ENCODE measurements at regions not wholly inside any gene's neighbourhood (a gene's known extent, or its start where the extent isn't known, plus 50 kb on each side); places are given as distances from the start of the nearest gene placed in this dataset.
"Not testable (repeated sequence)": the region's sequence is repeated elsewhere in the genome, so short reads cannot be mapped to it uniquely, and the experiment has no call there.

DNA sequence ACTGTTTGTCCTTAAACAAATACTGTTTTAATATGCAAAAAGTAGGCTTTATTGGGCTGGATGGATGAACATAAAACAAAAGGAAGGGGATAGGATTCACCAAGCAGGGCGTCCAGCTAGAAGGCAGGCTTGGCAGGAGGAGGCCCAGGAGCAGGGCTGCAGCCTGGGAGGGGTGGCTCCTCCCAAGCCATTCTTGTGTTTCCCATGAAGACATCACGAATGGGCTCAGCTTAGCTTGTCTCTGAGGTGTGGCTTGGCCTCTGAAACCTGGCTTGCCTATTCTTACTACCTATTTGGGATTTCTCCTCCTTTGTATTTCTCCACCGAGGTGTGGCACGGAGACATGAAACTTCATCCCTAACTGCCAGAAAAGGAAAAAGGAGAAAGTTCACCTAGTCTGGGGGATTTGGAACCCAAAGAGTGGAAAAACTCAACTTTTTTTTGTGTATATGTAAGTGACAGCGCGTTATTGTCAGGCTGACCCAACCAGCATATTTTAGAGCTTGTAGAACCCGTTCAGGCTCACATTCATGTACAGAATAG, 481.9 kb upstream of the SPRED2 start:
- peak in 5 of 8 experiments; percentile 43 to 65 (median 61) for ATAC-seq (replicated peaks in 6 of 8)
- in situ Hi-C loops (cut with MboI; ENCODE audit: low pct_unique_long_range_greater_than_20kb in 2 of 9, low sequenced_read_pairs in 9 of 9, unreplicated experiment in 9 of 9): no loop called here
- 34 to 100% (median 75%) methylated on average over 1 to 7 of the region's 7 CpGs for WGBS, 10 experiments
- Histone ChIP-seq H3K27ac (no peak overlapping the region), H3K4me1 (replicated peaks in 1 of 2) (peaks cover 10 to 21% of the 10 kb centered on the region in 2 donors), H3K4me3 (no peak overlapping the region)

DNA sequence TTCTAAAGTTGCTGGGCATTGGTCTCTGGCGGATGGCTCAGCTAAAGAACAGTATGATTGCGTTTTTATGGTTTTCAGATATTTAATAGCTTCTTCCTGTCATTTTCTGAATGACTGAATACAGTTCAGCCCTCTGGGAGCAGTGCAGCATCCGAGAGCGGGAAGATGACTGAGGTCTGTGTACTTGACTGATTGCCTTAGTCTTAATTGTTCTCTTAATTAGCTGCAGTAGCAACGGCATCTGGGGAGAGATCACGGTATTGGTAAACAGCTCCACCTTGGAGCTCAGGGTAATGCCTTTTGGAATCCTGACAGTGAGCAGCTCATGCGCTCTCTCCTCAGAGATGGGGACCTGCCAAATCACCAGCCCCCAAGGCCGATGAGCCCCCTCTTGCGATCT, 481.4 kb upstream of the SPRED2 start:
- WGBS, 10 experiments: 33 to 100% (median 63%) methylated on average over 1 to 9 of the region's 9 CpGs
- ATAC-seq (replicated peaks in 6 of 8): peak in 5 of 8 experiments; percentile 69 to 93 (median 89)
- Histone ChIP-seq H3K27ac (no peak overlapping the region), H3K4me3 (no peak overlapping the region), H3K4me1 (replicated peaks in 1 of 2) (peaks cover 6 to 19% of the 10 kb centered on the region in 2 donors)
- in situ Hi-C loops (cut with MboI; ENCODE audit: low pct_unique_long_range_greater_than_20kb in 2 of 9, low sequenced_read_pairs in 9 of 9, unreplicated experiment in 9 of 9): no loop called here

DNA sequence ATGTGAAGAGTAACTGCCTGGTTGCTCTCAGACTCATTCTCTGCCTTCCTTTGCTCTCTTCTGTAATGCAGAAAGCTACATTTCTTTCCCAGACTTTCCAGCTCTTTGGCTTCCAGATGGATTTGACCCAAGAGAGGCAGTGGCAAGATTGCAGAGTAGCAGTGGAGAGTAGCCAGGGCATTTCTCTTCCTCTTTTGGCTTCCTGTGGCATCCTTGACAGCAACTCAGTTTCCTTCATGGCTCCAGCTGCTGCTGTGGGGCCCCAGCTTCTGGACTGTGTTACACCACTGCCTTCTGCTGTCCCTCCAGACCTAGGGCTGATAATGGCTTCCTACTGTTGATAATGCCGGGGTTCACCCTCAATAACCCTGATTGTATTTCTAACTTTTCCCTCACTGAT, 469.4 kb upstream of the SPRED2 start:
- in situ Hi-C loops (cut with MboI; ENCODE audit: low pct_unique_long_range_greater_than_20kb in 2 of 9, low sequenced_read_pairs in 9 of 9, unreplicated experiment in 9 of 9): no loop called here
- 0 to 100% (median 50%) methylated on average over 1 of the region's 1 CpG; no CpG with 5 or more reads in 6 of the 10 experiments for WGBS, 10 experiments
- H3K4me1 ChIP-seq (replicated peaks in 1 of 2): no peaks in the 10 kb centered on the region
- H3K4me3 ChIP-seq: no peak overlapping the region
- ATAC-seq (replicated peaks in 6 of 8): no peak
- no peak overlapping the region for H3K27ac ChIP-seq

DNA sequence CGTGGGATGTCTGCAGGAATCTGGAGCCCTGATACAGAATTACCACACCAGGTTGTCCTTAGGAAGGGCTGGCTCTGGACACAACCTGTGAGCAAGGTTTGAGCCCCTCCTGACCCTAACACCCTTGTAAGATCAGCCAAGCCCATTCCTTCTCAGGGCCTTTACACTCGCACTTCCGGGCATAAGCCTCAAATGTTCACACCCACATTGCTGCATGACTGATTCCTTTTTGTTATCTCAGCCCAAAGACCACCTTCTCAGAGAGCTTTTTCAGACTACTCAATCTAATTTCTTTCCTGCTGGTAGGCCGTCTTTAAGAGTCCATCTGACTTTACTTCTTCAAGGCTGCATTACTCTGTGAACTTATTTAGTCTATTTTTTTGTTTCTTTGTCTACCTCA, 464.0 kb upstream of the SPRED2 start:
- no peak for ATAC-seq (replicated peaks in 6 of 8)
- WGBS, 10 experiments: 20 to 91% (median 70%) methylated on average over 1 to 4 of the region's 4 CpGs; no CpG with 5 or more reads in 1 of the 10 experiments
- in situ Hi-C loops (cut with MboI; ENCODE audit: low pct_unique_long_range_greater_than_20kb in 2 of 9, low sequenced_read_pairs in 9 of 9, unreplicated experiment in 9 of 9): no loop called here
- H3K4me1 ChIP-seq (replicated peaks in 1 of 2): no peaks in the 10 kb centered on the region
- no peak overlapping the region for H3K4me3 ChIP-seq
- no peak overlapping the region for H3K27ac ChIP-seq

DNA sequence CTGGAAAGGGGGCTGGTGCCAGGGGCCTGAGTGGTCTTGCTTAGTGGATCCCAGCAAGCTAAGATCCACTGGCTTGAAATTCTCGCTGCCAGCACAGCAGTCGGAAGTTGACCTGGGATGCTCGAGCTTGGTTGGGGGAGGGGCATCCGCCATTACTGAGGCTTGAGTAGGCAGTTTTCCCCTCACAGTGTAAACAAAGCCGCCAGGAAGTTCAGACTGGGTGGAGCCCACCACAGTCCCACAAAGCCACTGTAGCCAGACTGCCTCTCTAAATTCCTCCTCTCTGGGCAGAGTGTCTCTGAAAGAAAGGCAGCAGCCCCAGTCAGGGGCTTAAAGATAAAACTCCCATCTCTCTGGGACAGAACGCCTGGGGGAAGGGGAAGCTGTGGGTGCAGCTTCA, 457.7 kb upstream of the SPRED2 start:
- in situ Hi-C loops (cut with MboI; ENCODE audit: low pct_unique_long_range_greater_than_20kb in 2 of 9, low sequenced_read_pairs in 9 of 9, unreplicated experiment in 9 of 9); H3K4me3 ChIP-seq; ATAC-seq (replicated peaks in 6 of 8); H3K4me1 ChIP-seq (replicated peaks in 1 of 2); H3K27ac ChIP-seq: not testable (repeated sequence)
- WGBS, 10 experiments: 17 to 93% (median 61%) methylated on average over 1 to 3 of the region's 6 CpGs; no CpG with 5 or more reads in 6 of the 10 experiments

DNA sequence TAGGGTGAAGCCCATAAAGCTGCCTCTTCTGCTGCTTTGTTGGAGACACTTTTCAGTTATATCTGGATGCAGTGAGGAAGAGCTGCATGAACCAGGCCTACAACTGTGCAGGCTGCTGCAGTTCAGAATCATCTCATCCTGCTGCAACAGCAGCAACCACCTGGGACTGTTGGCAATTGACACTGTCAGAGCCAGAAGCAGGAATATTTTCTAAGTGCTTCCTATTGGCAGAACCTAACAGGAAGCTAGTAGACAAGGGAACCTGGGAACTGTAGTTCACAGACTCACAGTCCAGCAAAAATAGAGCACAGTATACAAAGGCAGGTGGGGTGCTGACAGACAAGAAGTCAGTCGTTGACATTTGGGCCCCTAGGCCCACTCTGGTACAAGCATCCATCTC, 452.9 kb upstream of the SPRED2 start:
- WGBS, 10 experiments: 0 to 100% (median 28%) methylated on average over 1 of the region's 1 CpG; no CpG with 5 or more reads in 4 of the 10 experiments
- Histone ChIP-seq H3K4me3 (no peak overlapping the region), H3K27ac (no peak overlapping the region), H3K4me1 (replicated peaks in 1 of 2) (peaks cover 22 to 27% of the 10 kb centered on the region in 2 donors)
- peak in 5 of 8 experiments; percentile 47 to 76 (median 65) for ATAC-seq (replicated peaks in 6 of 8)
- in situ Hi-C loops (cut with MboI; ENCODE audit: low pct_unique_long_range_greater_than_20kb in 2 of 9, low sequenced_read_pairs in 9 of 9, unreplicated experiment in 9 of 9): no loop called here

DNA sequence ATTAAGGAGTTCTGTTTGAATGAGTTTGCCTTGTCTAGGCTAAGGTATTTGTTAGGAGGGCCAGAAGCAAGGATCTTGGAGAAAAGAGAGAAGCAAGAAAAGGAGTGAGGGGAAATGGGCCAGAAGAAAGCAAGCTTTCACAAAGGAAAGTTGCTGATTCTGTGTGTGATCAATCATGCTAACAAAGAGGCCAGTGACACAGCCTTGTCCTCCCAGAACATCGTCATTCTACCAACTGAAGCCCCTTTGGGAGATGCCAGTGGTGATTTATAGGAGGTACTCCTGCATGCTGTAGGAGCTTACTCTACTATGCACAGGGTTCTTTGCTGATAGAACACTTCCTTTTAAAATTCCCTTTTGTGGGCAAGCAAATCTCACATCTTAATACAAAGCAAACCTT, 449.2 kb upstream of the SPRED2 start:
- peak in 5 of 8 experiments; percentile 86 to 99 (median 97) for ATAC-seq (replicated peaks in 6 of 8)
- H3K4me1 ChIP-seq (replicated peaks in 1 of 2): peaks cover 25 to 34% of the 10 kb centered on the region in 2 donors
- H3K4me3 ChIP-seq: no peak overlapping the region
- 0 to 67% (median 30%) methylated on average over 1 of the region's 1 CpG; no CpG with 5 or more reads in 4 of the 10 experiments for WGBS, 10 experiments
- in situ Hi-C loops (cut with MboI; ENCODE audit: low pct_unique_long_range_greater_than_20kb in 2 of 9, low sequenced_read_pairs in 9 of 9, unreplicated experiment in 9 of 9): no loop called here
- peak overlapping the region in 1 of 2 donors; percentile 33 for H3K27ac ChIP-seq

DNA sequence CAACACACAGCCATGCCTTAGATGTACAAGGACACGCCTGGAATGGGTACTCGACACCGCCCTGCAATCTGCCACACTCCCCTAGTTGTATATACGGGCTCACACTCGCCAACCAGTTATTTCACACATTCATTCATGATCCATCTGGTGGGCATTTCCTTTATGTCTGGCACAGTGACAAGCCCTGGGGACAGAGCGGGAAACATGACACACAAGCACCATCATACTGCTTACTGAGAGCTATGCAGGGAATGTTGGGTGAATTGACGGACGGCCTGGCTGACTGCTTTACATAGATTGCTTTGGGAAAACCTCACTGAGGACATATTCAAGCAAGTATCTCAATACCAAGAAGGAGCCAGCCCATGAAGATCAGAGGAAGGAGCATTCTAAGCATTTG, 448.0 kb upstream of the SPRED2 start:
- peak in 3 of 8 experiments; percentile 33 to 69 (median 46) for ATAC-seq (replicated peaks in 6 of 8)
- peaks cover 29 to 45% of the 10 kb centered on the region in 2 donors for H3K4me1 ChIP-seq (replicated peaks in 1 of 2)
- in situ Hi-C loops (cut with MboI; ENCODE audit: low pct_unique_long_range_greater_than_20kb in 2 of 9, low sequenced_read_pairs in 9 of 9, unreplicated experiment in 9 of 9): no loop called here
- no peak overlapping the region for H3K4me3 ChIP-seq
- 31 to 100% (median 94%) methylated on average over 1 to 8 of the region's 8 CpGs; no CpG with 5 or more reads in 1 of the 10 experiments for WGBS, 10 experiments
- H3K27ac ChIP-seq: no peak overlapping the region

DNA sequence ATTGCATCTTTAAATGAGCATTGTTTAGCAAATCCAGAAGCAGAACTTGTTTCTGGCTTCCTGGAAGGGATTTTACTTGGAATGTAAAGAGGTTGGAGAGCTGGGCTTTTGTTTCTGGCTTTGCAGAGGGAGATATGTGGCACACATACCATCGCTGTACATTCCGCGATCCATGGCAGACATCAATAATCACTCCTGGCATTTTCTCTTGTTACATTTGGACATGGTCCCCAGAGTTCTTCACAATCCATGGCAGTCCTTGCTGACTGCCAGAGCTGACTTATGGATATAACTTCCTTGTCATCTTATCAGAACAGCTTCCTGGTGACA, 445.6 kb upstream of the SPRED2 start:
- 35 to 97% (median 52%) methylated on average over 3 of the region's 3 CpGs; no CpG with 5 or more reads in 5 of the 10 experiments for WGBS, 10 experiments
- H3K27ac ChIP-seq: no peak overlapping the region
- in situ Hi-C loops (cut with MboI; ENCODE audit: low pct_unique_long_range_greater_than_20kb in 2 of 9, low sequenced_read_pairs in 9 of 9, unreplicated experiment in 9 of 9): no loop called here
- H3K4me3 ChIP-seq: no peak overlapping the region
- H3K4me1 ChIP-seq (replicated peaks in 1 of 2): peaks cover 29 to 45% of the 10 kb centered on the region in 2 donors
- peak in 1 of 8 experiments; percentile 52 for ATAC-seq (replicated peaks in 6 of 8)

DNA sequence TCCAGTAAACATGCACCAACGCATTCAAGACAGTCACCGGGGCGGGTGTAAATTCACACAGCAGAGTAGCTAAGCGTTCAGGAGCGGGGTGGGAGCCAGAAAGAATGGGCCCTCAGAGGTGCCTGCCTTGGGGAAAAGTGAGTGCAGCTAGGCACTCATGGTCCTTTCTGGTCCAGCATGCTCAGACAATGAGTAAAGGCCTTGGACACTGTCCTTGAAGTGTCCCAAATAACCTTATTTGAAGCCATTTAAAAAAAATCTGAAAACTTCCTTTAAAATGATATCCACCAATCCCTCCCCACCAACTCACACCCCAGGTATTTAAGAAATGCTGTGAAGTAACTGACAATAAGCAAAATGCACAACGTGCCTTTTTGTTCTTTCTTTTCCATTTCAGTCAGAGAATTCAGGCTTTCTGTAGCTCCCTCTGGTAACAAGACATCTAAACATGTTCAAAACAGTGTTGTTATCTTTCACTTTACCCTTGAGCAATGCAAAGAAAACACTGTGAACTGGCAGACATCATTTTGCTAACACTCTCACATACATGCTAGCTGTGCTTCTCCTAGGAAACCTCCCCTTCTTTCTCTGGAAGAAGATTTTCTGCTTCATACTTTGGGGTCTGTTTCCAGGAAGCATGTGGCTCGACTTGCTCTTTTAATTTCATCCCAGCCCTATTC, 445.1 kb upstream of the SPRED2 start:
- in situ Hi-C loops (cut with MboI; ENCODE audit: low pct_unique_long_range_greater_than_20kb in 2 of 9, low sequenced_read_pairs in 9 of 9, unreplicated experiment in 9 of 9): no loop called here
- H3K27ac ChIP-seq: peak overlapping the region in 1 of 2 donors; percentile 15
- peaks cover 28 to 45% of the 10 kb centered on the region in 2 donors for H3K4me1 ChIP-seq (replicated peaks in 1 of 2)
- peak in 1 of 8 experiments; percentile 32 for ATAC-seq (replicated peaks in 6 of 8)
- H3K4me3 ChIP-seq: no peak overlapping the region
- 0 to 93% (median 53%) methylated on average over 1 to 5 of the region's 7 CpGs; no CpG with 5 or more reads in 1 of the 10 experiments for WGBS, 10 experiments

DNA sequence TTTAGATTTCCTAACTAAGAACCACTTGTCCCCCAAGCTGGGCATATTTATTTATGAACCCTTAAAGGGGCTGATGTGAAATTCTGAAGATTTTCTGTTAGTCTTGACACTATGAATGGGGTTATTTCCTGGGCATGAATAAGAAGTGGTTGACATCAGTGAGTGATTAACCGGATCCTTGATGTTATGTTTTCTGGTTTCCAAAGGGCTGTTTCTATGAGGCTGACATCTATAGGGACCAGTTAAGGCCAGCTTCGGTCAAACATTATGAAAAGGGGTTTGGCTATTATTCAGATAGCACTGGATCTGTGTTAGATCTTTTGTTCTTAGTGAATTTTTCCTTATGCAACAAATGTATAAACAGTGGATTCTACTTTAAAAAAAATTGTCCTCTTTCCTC, 443.7 kb upstream of the SPRED2 start:
- H3K27ac ChIP-seq: no peak overlapping the region
- WGBS, 10 experiments: 0 to 52% (median 17%) methylated on average over 1 to 2 of the region's 2 CpGs; no CpG with 5 or more reads in 1 of the 10 experiments
- H3K4me1 ChIP-seq (replicated peaks in 1 of 2): peaks cover 15 to 33% of the 10 kb centered on the region in 2 donors
- H3K4me3 ChIP-seq: no peak overlapping the region
- ATAC-seq (replicated peaks in 6 of 8): peak in 4 of 8 experiments; percentile 24 to 76 (median 60)
- in situ Hi-C loops (cut with MboI; ENCODE audit: low pct_unique_long_range_greater_than_20kb in 2 of 9, low sequenced_read_pairs in 9 of 9, unreplicated experiment in 9 of 9): no loop called here

DNA sequence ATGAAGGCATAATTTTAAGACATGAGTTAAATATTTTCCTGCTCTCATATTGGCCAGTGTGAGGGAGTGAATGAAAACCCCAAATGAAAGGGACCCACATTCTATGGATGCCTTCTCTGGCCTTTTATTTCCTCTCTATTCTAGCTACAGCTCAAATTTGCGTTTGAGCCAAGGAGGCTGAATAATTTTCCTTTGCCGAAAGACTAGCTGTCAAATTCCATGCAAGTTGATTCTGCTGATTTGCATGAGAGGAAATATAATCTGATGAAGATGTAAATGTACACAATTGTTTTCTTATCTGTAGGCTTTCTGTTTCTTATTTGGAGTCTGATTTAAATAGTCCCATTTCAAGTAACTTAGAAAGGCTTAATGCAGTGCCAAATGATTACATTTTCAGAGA, 438.4 kb upstream of the SPRED2 start:
- H3K4me1 ChIP-seq (replicated peaks in 1 of 2): peaks cover 31 to 33% of the 10 kb centered on the region in 2 donors
- in situ Hi-C loops (cut with MboI; ENCODE audit: low pct_unique_long_range_greater_than_20kb in 2 of 9, low sequenced_read_pairs in 9 of 9, unreplicated experiment in 9 of 9): no loop called here
- H3K27ac ChIP-seq: no peak overlapping the region
- 27 to 64% (median 49%) methylated on average over 2 of the region's 2 CpGs; no CpG with 5 or more reads in 4 of the 10 experiments for WGBS, 10 experiments
- H3K4me3 ChIP-seq: no peak overlapping the region
- ATAC-seq (replicated peaks in 6 of 8): no peak

DNA sequence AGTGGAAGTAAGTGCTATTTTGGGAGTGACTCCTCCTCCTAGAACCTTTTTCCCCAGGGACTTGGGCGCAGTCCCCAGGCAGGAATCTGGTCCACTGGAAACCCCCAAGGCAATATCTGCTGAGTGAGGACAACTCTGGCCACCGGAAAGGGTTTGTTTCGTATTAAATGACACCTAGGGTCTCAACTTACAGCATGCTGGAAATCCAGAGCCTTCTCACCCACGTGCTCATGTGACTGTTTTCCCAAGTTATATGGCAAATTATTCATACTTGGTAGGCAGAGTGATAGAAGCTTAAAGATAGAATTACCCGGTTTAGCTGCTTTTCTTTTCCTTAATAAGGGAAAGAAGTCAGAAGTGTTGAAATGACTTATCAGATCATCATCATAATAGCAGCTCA, 436.9 kb upstream of the SPRED2 start:
- no peak for ATAC-seq (replicated peaks in 6 of 8)
- whole genome bisulfite sequencing, 10 experiments: 36 to 88% (median 84%) methylated on average over 1 to 5 of the region's 5 CpGs; no CpG with 5 or more reads in 3 of the 10 experiments
- in situ Hi-C loops (cut with MboI; ENCODE audit: low pct_unique_long_range_greater_than_20kb in 2 of 9, low sequenced_read_pairs in 9 of 9, unreplicated experiment in 9 of 9): no loop called here

More for the DNA sequence above, 436.9 kb upstream of the SPRED2 start:
- Histone ChIP-seq H3K4me3 (no peak overlapping the region), H3K4me1 (replicated peaks in 1 of 2) (peaks cover 40 to 46% of the 10 kb centered on the region in 2 donors), H3K27ac (no peak overlapping the region)

Measured in motor neuron (in vitro differentiated cells).